OCI-LY1 (cell line): ENCODE measurements at regions not wholly inside any gene's neighbourhood (a gene's known extent, or its start where the extent isn't known, plus 50 kb on each side); places are given as distances from the start of the nearest gene placed in this dataset.

Source experiments
- H2AFZ ChIP-seq: fragments of 200-600 bp; sonication (generic), shearing (Covaris generic); 2 replicates; pipeline ENCODE4 v1.6.0; 2014; ENCODE audit warnings: antibody characterized with exemption, mild to moderate bottlenecking, low read length
- H3F3A ChIP-seq: fragments of 200-600 bp; sonication (generic), shearing (Covaris generic); 2 replicates; pipeline ENCODE4 v1.6.0; 2014; ENCODE audit warnings: mild to moderate bottlenecking, antibody characterized with exemption, low read length, moderate library complexity; ENCODE audit not compliant: insufficient read depth
- H3K27ac ChIP-seq: fragments of 200-600 bp; sonication (generic); 2 replicates; pipeline ENCODE4 v1.5.1; 2014; ENCODE audit warnings: low read length, mixed run types, mild to moderate bottlenecking, low read depth; ENCODE audit not compliant: poor library complexity, severe bottlenecking
- H3K27me3 ChIP-seq: fragments of 200-600 bp; sonication (generic); 2 replicates; pipeline ENCODE4 v1.6.0; 2014; ENCODE audit warnings: antibody characterized with exemption, mild to moderate bottlenecking, low read length, moderate library complexity; ENCODE audit not compliant: insufficient read depth
- H3K36me3 ChIP-seq: fragments of 200-600 bp; sonication (generic); 2 replicates; pipeline ENCODE4 v1.6.1; 2014; ENCODE audit warnings: mild to moderate bottlenecking, antibody characterized with exemption, low read length, moderate library complexity, mixed read lengths; ENCODE audit not compliant: insufficient read depth
- H3K4me1 ChIP-seq: fragments of 200-600 bp; sonication (generic); 2 replicates; pipeline ENCODE4 v1.5.1; 2014; ENCODE audit warnings: mild to moderate bottlenecking, low read length, moderate library complexity; ENCODE audit not compliant: insufficient read depth, severe bottlenecking
- H3K4me2 ChIP-seq: fragments of 200-600 bp; sonication (generic), shearing (Covaris generic); 2 replicates; pipeline ENCODE4 v1.6.1; 2014; ENCODE audit warnings: low read length
- H3K4me3 ChIP-seq: fragments of 200-600 bp; sonication (generic); 2 replicates; pipeline ENCODE4 v1.5.1; 2014; ENCODE audit warnings: low read length, low read depth, mild to moderate bottlenecking, mixed read lengths; ENCODE audit not compliant: poor library complexity, severe bottlenecking
- H3K79me2 ChIP-seq: fragments of 200-600 bp; shearing (Covaris generic); 2 replicates; pipeline ENCODE4 v1.6.1; 2016; ENCODE audit warnings: mixed run types, low read length, mixed read lengths; ENCODE audit not compliant: insufficient read depth
- H3K9ac ChIP-seq: fragments of 200-600 bp; sonication (generic), shearing (Covaris generic); 2 replicates; pipeline ENCODE4 v1.6.1; 2014; ENCODE audit warnings: mild to moderate bottlenecking, low read length, mixed read lengths
- H3K9me2 ChIP-seq: fragments of 200-600 bp; sonication (generic), shearing (Covaris generic); 2 replicates; pipeline ENCODE4 v1.6.1; 2014; ENCODE audit warnings: low read depth, mild to moderate bottlenecking, low read length, mixed read lengths
- H3K9me3 ChIP-seq: fragments of 200-600 bp; shearing (Covaris generic); 2 replicates; pipeline ENCODE4 v1.6.1; 2014; ENCODE audit warnings: low read length, mixed read lengths
- H4K20me1 ChIP-seq: fragments of 200-600 bp; sonication (generic), shearing (Covaris generic); 2 replicates; pipeline ENCODE4 v1.6.0; 2016; ENCODE audit warnings: mild to moderate bottlenecking, low read length; ENCODE audit not compliant: insufficient read depth
- EZH2 ChIP-seq: fragments of 200-600 bp; sonication (generic), shearing (Covaris generic); IDR thresholded peaks from 2 replicates; pipeline ENCODE4 v1.8.0; 2017; ENCODE audit warnings: borderline replicate concordance, mixed run types, mild to moderate bottlenecking, antibody characterized with exemption, low read length, moderate library complexity, mixed read lengths
- TF ChIP-seq, protein P1 (sequence below): fragments of 200-600 bp; sonication (generic), shearing (Covaris generic); IDR thresholded peaks from 2 replicates; pipeline ENCODE4 v1.5.1; 2017; ENCODE audit warnings: mild to moderate bottlenecking, antibody characterized with exemption, low read length, moderate library complexity, mixed read lengths

DNA sequence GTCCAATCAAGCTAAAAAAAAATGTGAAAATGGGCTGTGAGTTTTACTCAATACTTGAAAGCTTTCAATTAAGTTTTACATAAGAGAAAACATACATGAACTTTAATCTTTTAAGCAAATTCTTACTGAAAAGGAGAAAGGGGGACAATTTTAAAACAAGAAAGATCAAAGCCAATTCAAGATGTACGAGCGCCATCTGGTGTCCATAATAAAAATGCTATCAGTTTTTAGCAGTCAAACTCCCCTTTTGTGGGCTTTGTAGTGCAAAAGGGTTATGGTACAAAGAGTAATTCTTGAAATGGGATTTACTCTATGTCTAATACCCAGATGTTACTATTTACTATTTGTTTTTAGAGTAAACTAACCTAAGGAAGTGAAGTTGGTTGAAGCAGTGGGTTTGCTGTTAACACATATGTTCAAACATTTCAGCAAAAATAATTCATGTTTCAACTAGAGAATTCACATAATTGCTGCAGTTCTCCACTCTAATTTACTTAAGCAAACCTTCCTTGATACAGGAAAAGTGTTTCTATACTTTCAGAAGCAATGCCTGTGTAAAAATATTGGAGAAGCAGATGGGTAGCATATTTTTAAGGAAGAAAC lies 228.2 kb upstream of the TYRP1 start:
- Histone ChIP-seq H3K27ac (no peak overlapping the region), H3K9me2 (no peaks in the 10 kb centered on the region), H4K20me1 (no peaks in the 10 kb centered on the region), H3K79me2 (no peaks in the 10 kb centered on the region), H3F3A (no peaks in the 10 kb centered on the region), H3K4me3 (no peak overlapping the region), H3K36me3 (no peaks in the 10 kb centered on the region), H3K9me3 (no peaks in the 10 kb centered on the region), H3K27me3 (no peaks in the 10 kb centered on the region), H3K4me2 (no peak overlapping the region), H3K4me1 (no peaks in the 10 kb centered on the region), H3K9ac (no peak overlapping the region), H2AFZ (no peak overlapping the region)
- TF ChIP-seq, protein P1, sequence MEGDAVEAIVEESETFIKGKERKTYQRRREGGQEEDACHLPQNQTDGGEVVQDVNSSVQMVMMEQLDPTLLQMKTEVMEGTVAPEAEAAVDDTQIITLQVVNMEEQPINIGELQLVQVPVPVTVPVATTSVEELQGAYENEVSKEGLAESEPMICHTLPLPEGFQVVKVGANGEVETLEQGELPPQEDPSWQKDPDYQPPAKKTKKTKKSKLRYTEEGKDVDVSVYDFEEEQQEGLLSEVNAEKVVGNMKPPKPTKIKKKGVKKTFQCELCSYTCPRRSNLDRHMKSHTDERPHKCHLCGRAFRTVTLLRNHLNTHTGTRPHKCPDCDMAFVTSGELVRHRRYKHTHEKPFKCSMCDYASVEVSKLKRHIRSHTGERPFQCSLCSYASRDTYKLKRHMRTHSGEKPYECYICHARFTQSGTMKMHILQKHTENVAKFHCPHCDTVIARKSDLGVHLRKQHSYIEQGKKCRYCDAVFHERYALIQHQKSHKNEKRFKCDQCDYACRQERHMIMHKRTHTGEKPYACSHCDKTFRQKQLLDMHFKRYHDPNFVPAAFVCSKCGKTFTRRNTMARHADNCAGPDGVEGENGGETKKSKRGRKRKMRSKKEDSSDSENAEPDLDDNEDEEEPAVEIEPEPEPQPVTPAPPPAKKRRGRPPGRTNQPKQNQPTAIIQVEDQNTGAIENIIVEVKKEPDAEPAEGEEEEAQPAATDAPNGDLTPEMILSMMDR = peak; percentile 76
- TF ChIP-seq EZH2 = no peak

- H3K9me3 ChIP-seq = no peaks in the 10 kb centered on the region
Observed at GRCh38 chr9:12469084-12469483, 224.1 kb upstream of the TYRP1 start.

GRCh38 chr9:12494411-12494810 lies 198.8 kb upstream of the TYRP1 start:
- Histone ChIP-seq H3K27ac (no peak overlapping the region), H3K9me2 (no peaks in the 10 kb centered on the region), H3K9me3 (no peaks in the 10 kb centered on the region), H3K79me2 (no peaks in the 10 kb centered on the region), H3K4me1 (no peaks in the 10 kb centered on the region), H3F3A (no peaks in the 10 kb centered on the region), H4K20me1 (no peaks in the 10 kb centered on the region), H3K4me3 (no peak overlapping the region), H3K4me2 (no peak overlapping the region), H3K36me3 (no peaks in the 10 kb centered on the region), H3K9ac (no peak overlapping the region), H3K27me3 (no peaks in the 10 kb centered on the region), H2AFZ (no peak overlapping the region)
- TF ChIP-seq, protein P1 = no peak
- TF ChIP-seq EZH2 = no peak

More at GRCh38 chr9:12469084-12469483, 224.1 kb upstream of the TYRP1 start:
- Histone ChIP-seq H3K79me2 (no peaks in the 10 kb centered on the region), H3F3A (no peaks in the 10 kb centered on the region), H2AFZ (no peak overlapping the region), H3K36me3 (no peaks in the 10 kb centered on the region), H4K20me1 (no peaks in the 10 kb centered on the region), H3K4me1 (no peaks in the 10 kb centered on the region), H3K9ac (no peak overlapping the region), H3K27ac (no peak overlapping the region), H3K4me2 (no peak overlapping the region), H3K4me3 (no peak overlapping the region), H3K27me3 (no peaks in the 10 kb centered on the region), H3K9me2 (no peaks in the 10 kb centered on the region)
- TF ChIP-seq, protein P1 = no peak
- no peak for TF ChIP-seq EZH2
